H9 (cell line): ENCODE measurements at regions not wholly inside any gene's neighbourhood (a gene's known extent, or its start where the extent isn't known, plus 50 kb on each side); places are given as distances from the start of the nearest gene placed in this dataset.

Experiments
- DNase-seq: peaks from one replicate; pipeline ENCODE4 v3.0.0-alpha.2; 2017
- H2AFZ ChIP-seq: one replicate; pipeline ENCODE4 v1.6.1; 2013; ENCODE audit warnings: mild to moderate bottlenecking, low read length, control low read depth, moderate library complexity
- H2AK5ac ChIP-seq: 2 replicates; pipeline ENCODE4 v1.6.1; 2013; ENCODE audit warnings: low read length, control low read depth, mixed read lengths; ENCODE audit not compliant: insufficient read length
- H2BK120ac ChIP-seq: one replicate; pipeline ENCODE4 v1.6.1; 2013; ENCODE audit warnings: low read depth, mild to moderate bottlenecking, low read length, control low read depth, inconsistent platforms; ENCODE audit not compliant: poor library complexity, severe bottlenecking
- H2BK12ac ChIP-seq: 2 replicates; pipeline ENCODE4 v1.6.1; 2013; ENCODE audit warnings: low read length, control low read depth, mixed read lengths, low read depth; ENCODE audit not compliant: insufficient read length
- H2BK15ac ChIP-seq: 2 replicates; pipeline ENCODE4 v1.6.1; 2013; ENCODE audit warnings: low read depth, low read length, control low read depth
- H2BK20ac ChIP-seq: one replicate; pipeline ENCODE4 v1.6.1; 2013; ENCODE audit warnings: low read depth, mild to moderate bottlenecking, low read length, control low read depth, inconsistent platforms; ENCODE audit not compliant: poor library complexity, severe bottlenecking
- H2BK5ac ChIP-seq: 2 replicates; pipeline ENCODE4 v1.6.1; 2013; ENCODE audit warnings: low read length, control low read depth, mixed read lengths; ENCODE audit not compliant: insufficient read length
- H3K14ac ChIP-seq: 2 replicates; pipeline ENCODE4 v1.6.1; 2013; ENCODE audit warnings: low read length, control low read depth; ENCODE audit not compliant: insufficient read depth
- H3K18ac ChIP-seq: 2 replicates; pipeline ENCODE4 v1.6.1; 2013; ENCODE audit warnings: low read depth, mild to moderate bottlenecking, mixed read lengths, low read length, control low read depth; ENCODE audit not compliant: insufficient read length
- H3K23ac ChIP-seq: 2 replicates; pipeline ENCODE4 v1.6.1; 2013; ENCODE audit warnings: low read length, control low read depth, mixed read lengths, low read depth; ENCODE audit not compliant: insufficient read length
- H3K23me2 ChIP-seq: 2 replicates; pipeline ENCODE4 v1.6.1; 2013; ENCODE audit warnings: low read depth, mild to moderate bottlenecking, mixed read lengths, low read length, control low read depth; ENCODE audit not compliant: insufficient read length, poor library complexity, severe bottlenecking
- H3K27ac ChIP-seq: 2 replicates; pipeline ENCODE4 v1.5.1; 2013; ENCODE audit warnings: low read length, control low read depth, mixed read lengths, low read depth; ENCODE audit not compliant: insufficient read length
- H3K27me3 ChIP-seq: 2 replicates; pipeline ENCODE4 v1.6.1; 2013; ENCODE audit warnings: low read length, control low read depth, inconsistent platforms; ENCODE audit not compliant: insufficient read depth
- H3K4ac ChIP-seq: 2 replicates; pipeline ENCODE4 v1.6.1; 2013; ENCODE audit warnings: low read depth, mild to moderate bottlenecking, control low read depth, inconsistent platforms, low read length, moderate library complexity
- H3K4me1 ChIP-seq: 2 replicates; pipeline ENCODE4 v1.6.1; 2013; ENCODE audit warnings: low read length, control low read depth, inconsistent platforms; ENCODE audit not compliant: insufficient read depth
- H3K4me2 ChIP-seq: 2 replicates; pipeline ENCODE4 v1.6.1; 2013; ENCODE audit warnings: low read length, control low read depth, mixed read lengths; ENCODE audit not compliant: insufficient read length, insufficient read depth
- H3K56ac ChIP-seq: 2 replicates; pipeline ENCODE4 v1.6.1; 2013; ENCODE audit warnings: low read depth, mild to moderate bottlenecking, mixed read lengths, low read length, control low read depth; ENCODE audit not compliant: insufficient read length
- H3K79me1 ChIP-seq: 2 replicates; pipeline ENCODE4 v1.6.1; 2013; ENCODE audit warnings: low read depth, mild to moderate bottlenecking, moderate library complexity, low read length, control low read depth, inconsistent platforms; ENCODE audit not compliant: insufficient read depth, poor library complexity, severe bottlenecking
- H3K79me2 ChIP-seq: 2 replicates; pipeline ENCODE4 v1.6.1; 2013; ENCODE audit warnings: low read length, control low read depth, inconsistent platforms; ENCODE audit not compliant: insufficient read depth
- H3K9ac ChIP-seq: 2 replicates; pipeline ENCODE4 v1.6.1; 2013; ENCODE audit warnings: low read length, control low read depth, mixed read lengths; ENCODE audit not compliant: insufficient read length; ENCODE audit errors: extremely low read depth
- H3K9me3 ChIP-seq: one replicate; pipeline ENCODE4 v1.6.1; 2013; ENCODE audit warnings: low read depth, low read length, inconsistent platforms; ENCODE audit not compliant: control insufficient read depth
- H3T11ph ChIP-seq: one replicate; pipeline ENCODE4 v1.6.1; 2013; ENCODE audit warnings: mild to moderate bottlenecking, low read length, control low read depth, inconsistent platforms
- H4K20me1 ChIP-seq: one replicate; pipeline ENCODE4 v1.6.1; 2013; ENCODE audit not compliant: control insufficient read depth, insufficient read length, insufficient read depth
- H4K5ac ChIP-seq: 2 replicates; pipeline ENCODE4 v1.6.1; 2013; ENCODE audit warnings: low read depth, mild to moderate bottlenecking, mixed read lengths, low read length, control low read depth; ENCODE audit not compliant: insufficient read length
- H4K8ac ChIP-seq: replicated peaks from 2 replicates; pipeline ENCODE4 v1.6.1; 2013; ENCODE audit warnings: low read length, control low read depth, mixed read lengths, low read depth; ENCODE audit not compliant: insufficient read length
- H4K91ac ChIP-seq: 2 replicates; pipeline ENCODE4 v1.6.1; 2013; ENCODE audit warnings: low read depth, mild to moderate bottlenecking, moderate library complexity, mixed read lengths, low read length, control low read depth; ENCODE audit not compliant: insufficient read length
- H3K27ac Mint-ChIP-seq, 3 experiments: 2 replicates in 2 of 3; 3 replicates in 1 of 3; pipeline ENCODE4 v1.8.0; 2020 to 2021; ENCODE audit warnings: mixed read lengths in 3 of 3, mild to moderate bottlenecking in 1 of 3, moderate library complexity in 1 of 3
- H3K27me3 Mint-ChIP-seq: 2 replicates; pipeline ENCODE4 v1.8.0; 2021; ENCODE audit warnings: low read depth, mild to moderate bottlenecking, moderate library complexity, mixed read lengths
- H3K36me3 Mint-ChIP-seq, 3 experiments: 2 replicates in 2 of 3; 3 replicates in 1 of 3; pipeline ENCODE4 v1.8.0; 2020 to 2021; ENCODE audit warnings: low read depth in 3 of 3, mixed read lengths in 3 of 3; ENCODE audit not compliant: insufficient read depth in 1 of 3
- H3K4me1 Mint-ChIP-seq, 2 experiments: 2 replicates each; pipeline ENCODE4 v1.8.0; 2020; ENCODE audit warnings: mixed read lengths in 2 of 2
- H3K4me3 Mint-ChIP-seq, 2 experiments: 2 replicates in 1 of 2; 3 replicates in 1 of 2; pipeline ENCODE4 v1.8.0; 2020 to 2021; ENCODE audit warnings: mild to moderate bottlenecking in 2 of 2, mixed read lengths in 2 of 2, moderate library complexity in 1 of 2
- H3K9me3 Mint-ChIP-seq, 2 experiments: 2 replicates in 1 of 2; 3 replicates in 1 of 2; pipeline ENCODE4 v1.8.0; 2020; ENCODE audit warnings: mild to moderate bottlenecking in 2 of 2, mixed read lengths in 2 of 2, moderate library complexity in 1 of 2
- TF ChIP-seq, protein P1 (sequence below): fragments of 200-600 bp; sonication (generic); conservative IDR thresholded peaks from 3 replicates; pipeline ENCODE4 v1.8.0; 2021; ENCODE audit warnings: antibody characterized with exemption, mild to moderate bottlenecking

DNA sequence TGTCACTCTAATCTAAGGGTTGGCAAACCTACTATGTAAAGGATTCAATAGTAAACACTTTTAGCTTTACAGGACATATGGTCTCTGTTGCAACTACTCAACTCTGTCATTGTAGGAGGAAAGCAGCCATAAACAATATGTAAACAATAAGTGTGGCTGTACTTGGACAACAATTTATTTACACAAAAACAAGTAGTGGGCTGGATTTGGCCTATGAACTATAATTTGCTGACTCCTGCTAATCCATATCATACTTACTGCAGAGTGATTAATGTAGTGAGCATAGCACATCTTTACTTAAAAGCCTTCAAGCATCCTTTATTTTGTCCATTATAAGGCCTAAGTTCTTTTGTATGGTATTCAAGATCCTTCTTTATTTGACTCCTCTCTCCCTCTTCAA lies 441.9 kb downstream of the ZIC1 start:
- Histone ChIP-seq H4K91ac (no peak overlapping the region), H3K9ac (no peak overlapping the region), H2BK15ac (no peak overlapping the region), H4K8ac (no peak overlapping the region), H3K27me3 (no peaks in the 10 kb centered on the region), H3K18ac (no peak overlapping the region), H2BK120ac (no peak overlapping the region), H3K4me2 (no peak overlapping the region), H2BK5ac (no peak overlapping the region), H3K79me2 (no peaks in the 10 kb centered on the region), H3K4me1 (no peaks in the 10 kb centered on the region), H4K5ac (no peak overlapping the region), H4K20me1 (no peaks in the 10 kb centered on the region), H3K9me3 (no peaks in the 10 kb centered on the region), H3K23me2 (no peaks in the 10 kb centered on the region), H2AK5ac (no peak overlapping the region), H2BK12ac (no peak overlapping the region), H2AFZ (no peak overlapping the region), H3K4ac (no peak overlapping the region), H3K56ac (no peak overlapping the region), H2BK20ac (no peak overlapping the region), H3K27ac (no peak overlapping the region), H3K14ac (no peak overlapping the region), H3K79me1 (no peaks in the 10 kb centered on the region), H3T11ph (no peak overlapping the region), H3K23ac (no peak overlapping the region)
- H3K27ac Mint-ChIP-seq, result no peak overlapping the region
- H3K9me3 Mint-ChIP-seq, result no peaks in the 10 kb centered on the region; a peak in 1 of 5 replicates
- H3K4me1 Mint-ChIP-seq, result peaks cover 5% of the 10 kb centered on the region in 2 experiments
- H3K27me3 Mint-ChIP-seq, result no peaks in the 10 kb centered on the region
- DNase-seq, result no peak
- H3K36me3 Mint-ChIP-seq, result no peaks in the 10 kb centered on the region; a peak in 1 of 7 replicates
- no peak overlapping the region for H3K4me3 Mint-ChIP-seq
- TF ChIP-seq, protein P1, sequence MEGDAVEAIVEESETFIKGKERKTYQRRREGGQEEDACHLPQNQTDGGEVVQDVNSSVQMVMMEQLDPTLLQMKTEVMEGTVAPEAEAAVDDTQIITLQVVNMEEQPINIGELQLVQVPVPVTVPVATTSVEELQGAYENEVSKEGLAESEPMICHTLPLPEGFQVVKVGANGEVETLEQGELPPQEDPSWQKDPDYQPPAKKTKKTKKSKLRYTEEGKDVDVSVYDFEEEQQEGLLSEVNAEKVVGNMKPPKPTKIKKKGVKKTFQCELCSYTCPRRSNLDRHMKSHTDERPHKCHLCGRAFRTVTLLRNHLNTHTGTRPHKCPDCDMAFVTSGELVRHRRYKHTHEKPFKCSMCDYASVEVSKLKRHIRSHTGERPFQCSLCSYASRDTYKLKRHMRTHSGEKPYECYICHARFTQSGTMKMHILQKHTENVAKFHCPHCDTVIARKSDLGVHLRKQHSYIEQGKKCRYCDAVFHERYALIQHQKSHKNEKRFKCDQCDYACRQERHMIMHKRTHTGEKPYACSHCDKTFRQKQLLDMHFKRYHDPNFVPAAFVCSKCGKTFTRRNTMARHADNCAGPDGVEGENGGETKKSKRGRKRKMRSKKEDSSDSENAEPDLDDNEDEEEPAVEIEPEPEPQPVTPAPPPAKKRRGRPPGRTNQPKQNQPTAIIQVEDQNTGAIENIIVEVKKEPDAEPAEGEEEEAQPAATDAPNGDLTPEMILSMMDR, result no peak
